ENCODE measurements at regions not wholly inside any gene's neighbourhood (a gene's known extent, or its start where the extent isn't known, plus 50 kb on each side); places are given as distances from the start of the nearest gene placed in this dataset.

DNA sequence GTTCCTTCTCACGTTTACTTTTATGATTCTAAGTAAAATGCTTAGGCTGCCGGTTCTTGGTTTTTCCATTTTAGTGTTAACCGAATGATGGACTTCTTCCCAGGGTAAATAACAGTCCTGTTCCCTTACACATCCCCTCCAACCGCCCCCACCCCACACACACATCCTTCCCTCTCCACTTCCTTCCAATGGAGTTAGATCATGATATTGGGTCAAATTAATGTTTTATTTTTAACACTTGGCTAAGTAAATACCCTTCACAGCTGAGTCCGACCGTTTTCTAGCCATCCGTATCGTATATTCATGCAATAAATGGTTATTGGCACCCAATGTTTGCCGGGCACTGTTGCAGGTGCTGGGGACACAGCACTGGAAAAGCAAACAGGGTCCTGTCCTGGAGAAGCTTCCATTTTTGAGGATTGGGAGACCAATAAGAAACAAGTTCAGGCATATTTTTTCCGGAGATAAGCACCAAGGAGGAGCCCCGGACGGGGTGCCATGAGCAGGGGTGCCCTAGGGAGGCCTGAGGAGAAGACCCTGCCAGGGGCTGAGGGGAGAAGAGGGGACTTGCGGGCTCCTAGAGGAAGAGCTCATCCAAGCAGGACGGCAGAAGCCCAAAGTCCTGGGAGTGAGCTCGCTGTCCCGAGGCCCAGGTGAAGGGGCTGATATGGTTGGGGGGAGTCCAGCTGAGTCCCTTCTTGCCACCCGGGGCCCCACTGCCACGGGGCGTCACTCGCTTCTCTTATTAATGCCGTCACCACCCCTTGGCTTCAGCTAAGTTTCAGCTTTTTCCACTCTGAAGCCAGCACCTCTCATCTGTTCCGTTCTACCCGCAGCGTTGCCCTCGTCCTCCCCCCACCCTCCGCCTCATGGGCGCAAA lies 126.0 kb upstream of the RET start:
- TF ChIP-seq, protein P1, sequence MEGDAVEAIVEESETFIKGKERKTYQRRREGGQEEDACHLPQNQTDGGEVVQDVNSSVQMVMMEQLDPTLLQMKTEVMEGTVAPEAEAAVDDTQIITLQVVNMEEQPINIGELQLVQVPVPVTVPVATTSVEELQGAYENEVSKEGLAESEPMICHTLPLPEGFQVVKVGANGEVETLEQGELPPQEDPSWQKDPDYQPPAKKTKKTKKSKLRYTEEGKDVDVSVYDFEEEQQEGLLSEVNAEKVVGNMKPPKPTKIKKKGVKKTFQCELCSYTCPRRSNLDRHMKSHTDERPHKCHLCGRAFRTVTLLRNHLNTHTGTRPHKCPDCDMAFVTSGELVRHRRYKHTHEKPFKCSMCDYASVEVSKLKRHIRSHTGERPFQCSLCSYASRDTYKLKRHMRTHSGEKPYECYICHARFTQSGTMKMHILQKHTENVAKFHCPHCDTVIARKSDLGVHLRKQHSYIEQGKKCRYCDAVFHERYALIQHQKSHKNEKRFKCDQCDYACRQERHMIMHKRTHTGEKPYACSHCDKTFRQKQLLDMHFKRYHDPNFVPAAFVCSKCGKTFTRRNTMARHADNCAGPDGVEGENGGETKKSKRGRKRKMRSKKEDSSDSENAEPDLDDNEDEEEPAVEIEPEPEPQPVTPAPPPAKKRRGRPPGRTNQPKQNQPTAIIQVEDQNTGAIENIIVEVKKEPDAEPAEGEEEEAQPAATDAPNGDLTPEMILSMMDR (IDR thresholded peaks at IDR 0.05; ENCODE audit: control insufficient read depth, extremely low read depth, insufficient read depth) = no peak
- H3K4me3 ChIP-seq (ENCODE audit: low read depth, low read length) = no peak overlapping the region
- DNase-seq (ENCODE audit: low read depth) = no peak

GRCh38 chr10:42951486-42952251 lies 125.2 kb upstream of the RET start:
- no peak overlapping the region for H3K4me3 ChIP-seq (ENCODE audit: low read depth, low read length)
- TF ChIP-seq, protein P1 (IDR thresholded peaks at IDR 0.05; ENCODE audit: control insufficient read depth, extremely low read depth, insufficient read depth) = no peak
- no peak for DNase-seq (ENCODE audit: low read depth)

- H3K4me3 ChIP-seq (ENCODE audit: low read depth, low read length) = no peak overlapping the region
- TF ChIP-seq, protein P1 (IDR thresholded peaks at IDR 0.05; ENCODE audit: control insufficient read depth, extremely low read depth, insufficient read depth) = no peak
- peak; percentile 26 for DNase-seq (ENCODE audit: low read depth)
Observed at GRCh38 chr10:42952349-42952748, 124.5 kb upstream of the RET start.

GRCh38 chr10:42952931-42953683 lies 123.8 kb upstream of the RET start:
- no peak for DNase-seq (ENCODE audit: low read depth)
- H3K4me3 ChIP-seq (ENCODE audit: low read depth, low read length) = no peak overlapping the region
- TF ChIP-seq, protein P1 (IDR thresholded peaks at IDR 0.05; ENCODE audit: control insufficient read depth, extremely low read depth, insufficient read depth) = no peak

GRCh38 chr10:42953684-42954674 lies 122.9 kb upstream of the RET start:
- no peak for DNase-seq (ENCODE audit: low read depth)
- TF ChIP-seq, protein P1 (IDR thresholded peaks at IDR 0.05; ENCODE audit: control insufficient read depth, extremely low read depth, insufficient read depth) = no peak
- H3K4me3 ChIP-seq (ENCODE audit: low read depth, low read length) = no peak overlapping the region

Data from LNCaP clone FGC (cell line).